Activated naive CD4-positive, alpha-beta T cell treated with anti-CD3 and anti-CD28 coated beads for 36 hours (primary cell): ENCODE measurements at regions not wholly inside any gene's neighbourhood (a gene's known extent, or its start where the extent isn't known, plus 50 kb on each side); places are given as distances from the start of the nearest gene placed in this dataset.
"Not testable (repeated sequence)": the region's sequence is repeated elsewhere in the genome, so short reads cannot be mapped to it uniquely, and the experiment has no call there.

ENCODE experiments used
- CTCF ChIA-PET: fragments of 350-600 bp; sonication (Branson Sonifier 250); formaldehyde crosslinking; loops from one replicate; lab custom pipeline; 2021; ENCODE audit warnings: antibody characterized with exemption; lab: Charles Lee
- DNase-seq: peaks from one replicate; pipeline ENCODE4 v3.0.0-alpha.2; 2020
- H3K27ac Mint-ChIP-seq: one replicate; pipeline ENCODE4 v1.8.0; 2021; ENCODE audit warnings: mild to moderate bottlenecking, mixed read lengths
- H3K27me3 Mint-ChIP-seq: one replicate; pipeline ENCODE4 v1.8.0; 2021; ENCODE audit warnings: low read depth, mixed read lengths
- H3K36me3 Mint-ChIP-seq: one replicate; pipeline ENCODE4 v1.8.0; 2021; ENCODE audit warnings: low read depth, mixed read lengths
- H3K4me1 Mint-ChIP-seq: one replicate; pipeline ENCODE4 v1.8.0; 2021; ENCODE audit warnings: low read depth, mixed read lengths
- H3K4me3 Mint-ChIP-seq: one replicate; pipeline ENCODE4 v1.8.0; 2021; ENCODE audit warnings: mild to moderate bottlenecking, moderate library complexity, mixed read lengths
- H3K9me3 Mint-ChIP-seq: one replicate; pipeline ENCODE4 v1.8.0; 2021; ENCODE audit warnings: mixed read lengths
- intact Hi-C: fragments of 100-400 bp; cut with micrococcal nuclease; formaldehyde crosslinking; loops from one replicate; pipeline ENCODE4 v1.15.1; 2023

GRCh38 chr6:49001856-49002541, 461.1 kb downstream of the MMUT start:
- Mint-ChIP-seq H3K4me3 (no peak overlapping the region), H3K27me3 (no peaks in the 10 kb centered on the region), H3K9me3 (peaks cover 3% of the 10 kb centered on the region), H3K27ac (no peak overlapping the region), H3K36me3 (no peaks in the 10 kb centered on the region), H3K4me1 (no peaks in the 10 kb centered on the region)
- no peak for DNase-seq
- CTCF ChIA-PET: no interaction called here
- intact Hi-C loops: no loop called here

GRCh38 chr6:48998574-48998973, 464.5 kb downstream of the MMUT start:
- Mint-ChIP-seq H3K27ac (no peak overlapping the region), H3K4me1 (no peaks in the 10 kb centered on the region), H3K4me3 (no peak overlapping the region), H3K9me3 (no peaks in the 10 kb centered on the region), H3K27me3 (no peaks in the 10 kb centered on the region), H3K36me3 (no peaks in the 10 kb centered on the region)
- no peak for DNase-seq
- intact Hi-C loops: no loop called here
- CTCF ChIA-PET: no interaction called here

GRCh38 chr6:48996461-48997119, 466.5 kb downstream of the MMUT start:
- Mint-ChIP-seq H3K4me3 (no peak overlapping the region), H3K4me1 (no peaks in the 10 kb centered on the region), H3K27me3 (no peaks in the 10 kb centered on the region), H3K9me3 (no peaks in the 10 kb centered on the region), H3K36me3 (no peaks in the 10 kb centered on the region), H3K27ac (no peak overlapping the region)
- intact Hi-C loops: no loop called here
- CTCF ChIA-PET: no interaction called here
- no peak for DNase-seq

GRCh38 chr6:48994811-48995210, 468.2 kb downstream of the MMUT start:
- no peak overlapping the region for H3K4me3 Mint-ChIP-seq
- intact Hi-C loops: no loop called here
- H3K9me3 Mint-ChIP-seq: peaks cover 5% of the 10 kb centered on the region
- no peaks in the 10 kb centered on the region for H3K36me3 Mint-ChIP-seq
- CTCF ChIA-PET: no interaction called here
- DNase-seq: no peak
- no peak overlapping the region for H3K27ac Mint-ChIP-seq
- no peaks in the 10 kb centered on the region for H3K27me3 Mint-ChIP-seq
- H3K4me1 Mint-ChIP-seq: no peaks in the 10 kb centered on the region

- intact Hi-C loops: no loop called here
- peaks cover 11% of the 10 kb centered on the region for H3K9me3 Mint-ChIP-seq
- no peak overlapping the region for H3K4me3 Mint-ChIP-seq
- no peaks in the 10 kb centered on the region for H3K27me3 Mint-ChIP-seq
- DNase-seq: no peak
- H3K27ac Mint-ChIP-seq: no peak overlapping the region
- H3K36me3 Mint-ChIP-seq: no peaks in the 10 kb centered on the region
- CTCF ChIA-PET: interaction anchor here (1.1 kb wide), 1 partner anchor 32 kb away, joined by 3 read pairs; no protein-coding TSS in a partner anchor
- no peaks in the 10 kb centered on the region for H3K4me1 Mint-ChIP-seq
Measured at GRCh38 chr6:48990739-48991138, 472.3 kb downstream of the MMUT start.

GRCh38 chr6:48986845-48987244, 476.2 kb downstream of the MMUT start:
- no peaks in the 10 kb centered on the region for H3K36me3 Mint-ChIP-seq
- no peaks in the 10 kb centered on the region for H3K4me1 Mint-ChIP-seq
- intact Hi-C loops: no loop called here
- CTCF ChIA-PET: no interaction called here
- H3K27ac Mint-ChIP-seq: no peak overlapping the region
- no peak overlapping the region for H3K4me3 Mint-ChIP-seq
- peaks cover 15% of the 10 kb centered on the region for H3K9me3 Mint-ChIP-seq
- no peak for DNase-seq
- H3K27me3 Mint-ChIP-seq: no peaks in the 10 kb centered on the region

GRCh38 chr6:48986105-48986504, 476.9 kb downstream of the MMUT start:
- no peak overlapping the region for H3K4me3 Mint-ChIP-seq
- no peaks in the 10 kb centered on the region for H3K36me3 Mint-ChIP-seq
- no peaks in the 10 kb centered on the region for H3K27me3 Mint-ChIP-seq
- peaks cover 11% of the 10 kb centered on the region for H3K9me3 Mint-ChIP-seq
- CTCF ChIA-PET: no interaction called here
- H3K27ac Mint-ChIP-seq: no peak overlapping the region
- DNase-seq: no peak
- intact Hi-C loops: no loop called here
- no peaks in the 10 kb centered on the region for H3K4me1 Mint-ChIP-seq

GRCh38 chr6:48985025-48985424, 478.0 kb downstream of the MMUT start:
- H3K9me3 Mint-ChIP-seq: peaks cover 9% of the 10 kb centered on the region
- intact Hi-C loops: no loop called here

GRCh38 chr6:48983968-48984367, 479.1 kb downstream of the MMUT start:
- CTCF ChIA-PET, H3K4me1 Mint-ChIP-seq, H3K27ac Mint-ChIP-seq, H3K4me3 Mint-ChIP-seq, DNase-seq, H3K9me3 Mint-ChIP-seq, H3K36me3 Mint-ChIP-seq, intact Hi-C loops, H3K27me3 Mint-ChIP-seq: not testable (repeated sequence)

More at GRCh38 chr6:48985025-48985424, 478.0 kb downstream of the MMUT start:
- H3K27me3 Mint-ChIP-seq: no peaks in the 10 kb centered on the region
- H3K36me3 Mint-ChIP-seq: no peaks in the 10 kb centered on the region
- DNase-seq: no peak
- no peak overlapping the region for H3K27ac Mint-ChIP-seq
- CTCF ChIA-PET: no interaction called here
- H3K4me3 Mint-ChIP-seq: no peak overlapping the region
- H3K4me1 Mint-ChIP-seq: no peaks in the 10 kb centered on the region

GRCh38 chr6:48983377-48983776, 479.7 kb downstream of the MMUT start:
- no peaks in the 10 kb centered on the region for H3K36me3 Mint-ChIP-seq
- CTCF ChIA-PET: no interaction called here
- H3K4me1 Mint-ChIP-seq: no peaks in the 10 kb centered on the region
- no peaks in the 10 kb centered on the region for H3K27me3 Mint-ChIP-seq
- no peak for DNase-seq
- peaks cover 6% of the 10 kb centered on the region for H3K9me3 Mint-ChIP-seq
- no peak overlapping the region for H3K4me3 Mint-ChIP-seq
- intact Hi-C loops: no loop called here
- H3K27ac Mint-ChIP-seq: no peak overlapping the region

GRCh38 chr6:48979806-48980205, 483.2 kb downstream of the MMUT start:
- H3K4me3 Mint-ChIP-seq: no peak overlapping the region
- no peaks in the 10 kb centered on the region for H3K36me3 Mint-ChIP-seq
- H3K9me3 Mint-ChIP-seq: peaks cover 5% of the 10 kb centered on the region
- H3K27me3 Mint-ChIP-seq: no peaks in the 10 kb centered on the region
- no peaks in the 10 kb centered on the region for H3K4me1 Mint-ChIP-seq
- no peak overlapping the region for H3K27ac Mint-ChIP-seq
- CTCF ChIA-PET: interaction anchor here (0.6 to 0.7 kb wide), 2 partner anchors 51 to 712 kb away, joined by 3 read pairs; no protein-coding TSS in a partner anchor
- no peak for DNase-seq
- intact Hi-C loops: no loop called here

- no peak overlapping the region for H3K4me3 Mint-ChIP-seq
- H3K4me1 Mint-ChIP-seq: no peaks in the 10 kb centered on the region
- CTCF ChIA-PET: interaction anchor here (0.6 kb wide), 1 partner anchor 711 kb away, joined by 3 read pairs; no protein-coding TSS in a partner anchor
- H3K9me3 Mint-ChIP-seq: peaks cover 3% of the 10 kb centered on the region
- DNase-seq: no peak
- H3K27ac Mint-ChIP-seq: no peak overlapping the region
- no peaks in the 10 kb centered on the region for H3K36me3 Mint-ChIP-seq
- intact Hi-C loops: no loop called here
- H3K27me3 Mint-ChIP-seq: no peaks in the 10 kb centered on the region
Measured at GRCh38 chr6:48979085-48979484, 484.0 kb downstream of the MMUT start.

- intact Hi-C loops: no loop called here
- Mint-ChIP-seq H3K4me3 (no peak overlapping the region), H3K9me3 (peaks cover 3% of the 10 kb centered on the region), H3K4me1 (no peaks in the 10 kb centered on the region), H3K27ac (no peak overlapping the region), H3K36me3 (no peaks in the 10 kb centered on the region), H3K27me3 (no peaks in the 10 kb centered on the region)
- no peak for DNase-seq
- CTCF ChIA-PET: no interaction called here
Measured at GRCh38 chr6:48978016-48978415, 485.0 kb downstream of the MMUT start.
